ENCODE measurements at regions not wholly inside any gene's neighbourhood (a gene's known extent, or its start where the extent isn't known, plus 50 kb on each side); places are given as distances from the start of the nearest gene placed in this dataset.

DNA sequence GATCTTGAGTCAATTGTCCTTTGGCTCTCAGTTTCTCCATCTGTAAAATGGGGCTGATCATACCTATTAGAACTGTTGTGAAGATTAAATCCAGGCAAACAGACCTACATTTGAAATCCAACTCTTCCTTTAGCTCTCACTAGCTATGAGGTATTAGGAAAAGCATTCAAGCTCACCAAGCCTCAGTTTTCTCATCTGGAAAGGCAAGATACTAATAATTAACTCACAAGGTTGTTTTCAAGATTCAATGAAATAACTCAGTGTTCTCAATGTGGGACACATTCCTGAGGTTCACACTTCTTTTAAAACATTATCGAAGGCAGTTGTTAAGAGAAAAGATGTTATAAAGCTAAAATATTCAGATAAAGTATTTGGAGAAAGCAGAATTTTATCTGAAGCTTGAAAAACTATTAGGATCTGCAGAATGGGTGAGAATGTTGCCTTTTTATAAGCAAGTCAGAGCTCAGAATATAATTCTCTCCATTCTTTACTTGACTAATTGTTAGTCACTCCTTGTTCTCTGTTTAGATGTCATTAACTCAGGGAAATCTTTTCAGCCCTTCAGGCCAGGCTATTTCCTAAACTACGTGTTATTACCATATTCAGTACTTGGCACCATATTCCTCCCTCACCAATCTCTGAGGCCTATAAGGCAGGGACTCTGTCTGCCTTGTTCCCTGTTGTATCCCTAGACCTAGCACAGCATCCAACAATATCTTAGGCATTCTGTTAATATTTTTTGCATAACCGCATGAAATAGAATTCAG lies 72.0 kb upstream of the VAV3 start:
- H3K4me3 Mint-ChIP-seq: no peak overlapping the region
- no peak overlapping the region for H4K8ac ChIP-seq (replicated peaks; ENCODE audit: insufficient read length, low read depth, low read length)
- no peaks in the 10 kb centered on the region for H3K23me2 ChIP-seq (ENCODE audit: insufficient read length, low read depth, low read length, poor library complexity, severe bottlenecking)
- no peak overlapping the region for H3K27ac Mint-ChIP-seq
- H2AK5ac ChIP-seq (ENCODE audit: insufficient read length, low read length): no peak overlapping the region
- H3K79me2 ChIP-seq (ENCODE audit: insufficient read depth, low read length): no peaks in the 10 kb centered on the region
- TF ChIP-seq, protein P1, sequence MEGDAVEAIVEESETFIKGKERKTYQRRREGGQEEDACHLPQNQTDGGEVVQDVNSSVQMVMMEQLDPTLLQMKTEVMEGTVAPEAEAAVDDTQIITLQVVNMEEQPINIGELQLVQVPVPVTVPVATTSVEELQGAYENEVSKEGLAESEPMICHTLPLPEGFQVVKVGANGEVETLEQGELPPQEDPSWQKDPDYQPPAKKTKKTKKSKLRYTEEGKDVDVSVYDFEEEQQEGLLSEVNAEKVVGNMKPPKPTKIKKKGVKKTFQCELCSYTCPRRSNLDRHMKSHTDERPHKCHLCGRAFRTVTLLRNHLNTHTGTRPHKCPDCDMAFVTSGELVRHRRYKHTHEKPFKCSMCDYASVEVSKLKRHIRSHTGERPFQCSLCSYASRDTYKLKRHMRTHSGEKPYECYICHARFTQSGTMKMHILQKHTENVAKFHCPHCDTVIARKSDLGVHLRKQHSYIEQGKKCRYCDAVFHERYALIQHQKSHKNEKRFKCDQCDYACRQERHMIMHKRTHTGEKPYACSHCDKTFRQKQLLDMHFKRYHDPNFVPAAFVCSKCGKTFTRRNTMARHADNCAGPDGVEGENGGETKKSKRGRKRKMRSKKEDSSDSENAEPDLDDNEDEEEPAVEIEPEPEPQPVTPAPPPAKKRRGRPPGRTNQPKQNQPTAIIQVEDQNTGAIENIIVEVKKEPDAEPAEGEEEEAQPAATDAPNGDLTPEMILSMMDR (conservative IDR thresholded peaks at IDR 0.05): no peak
- no peaks in the 10 kb centered on the region for H4K20me1 ChIP-seq (ENCODE audit: control insufficient read depth, insufficient read depth, insufficient read length)
- H2AFZ ChIP-seq (ENCODE audit: low read length): no peak overlapping the region
- no peak overlapping the region for H4K91ac ChIP-seq (ENCODE audit: insufficient read length, low read depth, low read length)
- no peaks in the 10 kb centered on the region for H3K9me3 ChIP-seq (ENCODE audit: control insufficient read depth, low read depth, low read length)
- H3K4me1 ChIP-seq (ENCODE audit: insufficient read depth, low read length): 0 out of 2 replicates have a peak, but pooled peaks cover 2% of the 10 kb centered on the region
- H3K79me1 ChIP-seq (ENCODE audit: insufficient read depth, low read depth, low read length, poor library complexity, severe bottlenecking): no peaks in the 10 kb centered on the region
- no peak overlapping the region for H3K18ac ChIP-seq (ENCODE audit: insufficient read length, low read depth, low read length)
- H2BK120ac ChIP-seq (ENCODE audit: low read depth, low read length, poor library complexity, severe bottlenecking): no peak overlapping the region
- no peak overlapping the region for H3K23ac ChIP-seq (ENCODE audit: insufficient read length, low read depth, low read length)
- H3K36me3 Mint-ChIP-seq (ENCODE audit: insufficient read depth in 1 of 3, low read depth in 3 of 3): no peaks in the 10 kb centered on the region
- H2BK20ac ChIP-seq (ENCODE audit: low read depth, low read length, poor library complexity, severe bottlenecking): no peak overlapping the region
- no peak overlapping the region for H4K5ac ChIP-seq (ENCODE audit: insufficient read length, low read depth, low read length)
- no peak for DNase-seq
- H3K27me3 ChIP-seq (ENCODE audit: insufficient read depth, low read length): no peaks in the 10 kb centered on the region
- no CpG with 5 or more reads among the region's 3 CpGs for WGBS (ENCODE audit: extremely low coverage, insufficient read length, low lambda C conversion rate)
- H3K27me3 Mint-ChIP-seq (ENCODE audit: low read depth): no peaks in the 10 kb centered on the region
- no peaks in the 10 kb centered on the region for H3K9me3 Mint-ChIP-seq
- no peak overlapping the region for H2BK12ac ChIP-seq (ENCODE audit: insufficient read length, low read depth, low read length)
- H3K4me1 Mint-ChIP-seq: peaks cover 18 to 19% of the 10 kb centered on the region in 2 experiments
- no peak overlapping the region for H2BK15ac ChIP-seq (ENCODE audit: low read depth, low read length)
- H3K4me2 ChIP-seq (ENCODE audit: insufficient read depth, insufficient read length, low read length): no peak overlapping the region
- no peak overlapping the region for H3K56ac ChIP-seq (ENCODE audit: insufficient read length, low read depth, low read length)
- H3K4ac ChIP-seq (ENCODE audit: low read depth, low read length): no peak overlapping the region
- H3K9ac ChIP-seq (ENCODE audit: extremely low read depth, insufficient read length, low read length): no peak overlapping the region
- no peak overlapping the region for H2BK5ac ChIP-seq (ENCODE audit: insufficient read length, low read length)
- H3K27ac ChIP-seq (ENCODE audit: insufficient read length, low read depth, low read length): no peak overlapping the region
- no peak overlapping the region for H3K14ac ChIP-seq (ENCODE audit: insufficient read depth, low read length)
- H3T11ph ChIP-seq (ENCODE audit: low read length): no peak overlapping the region
